GM21576 (cell line): ENCODE measurements at regions not wholly inside any gene's neighbourhood (a gene's known extent, or its start where the extent isn't known, plus 50 kb on each side); places are given as distances from the start of the nearest gene placed in this dataset.

Experiments used
- ATAC-seq: cut with Tn5 transposase; IDR thresholded peaks from one replicate; pipeline ENCODE4 v1.9.1; 2021; ENCODE audit warnings: mild to moderate bottlenecking, moderate library complexity; ENCODE audit not compliant: unreplicated experiment

DNA sequence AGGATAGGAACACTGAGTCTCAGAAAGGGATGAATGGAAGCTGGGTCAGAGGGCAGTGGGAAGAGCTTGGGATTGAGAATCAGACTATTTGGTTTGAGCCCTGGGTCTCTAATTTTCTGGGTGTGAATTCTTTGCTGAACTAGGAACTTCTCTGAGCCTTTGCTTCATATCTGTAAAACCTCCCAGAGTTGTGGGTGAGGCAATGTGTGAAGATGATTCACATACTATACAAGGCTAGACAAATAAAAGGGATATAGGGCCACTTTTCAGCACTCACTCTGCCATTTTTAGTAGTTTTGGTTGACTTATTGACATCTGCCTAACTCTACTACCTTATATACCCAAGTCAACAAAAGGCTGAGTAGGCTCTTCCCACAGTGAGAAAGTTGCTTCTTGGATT is 77.7 kb upstream of the JUN start:
- ATAC-seq: no peak

DNA sequence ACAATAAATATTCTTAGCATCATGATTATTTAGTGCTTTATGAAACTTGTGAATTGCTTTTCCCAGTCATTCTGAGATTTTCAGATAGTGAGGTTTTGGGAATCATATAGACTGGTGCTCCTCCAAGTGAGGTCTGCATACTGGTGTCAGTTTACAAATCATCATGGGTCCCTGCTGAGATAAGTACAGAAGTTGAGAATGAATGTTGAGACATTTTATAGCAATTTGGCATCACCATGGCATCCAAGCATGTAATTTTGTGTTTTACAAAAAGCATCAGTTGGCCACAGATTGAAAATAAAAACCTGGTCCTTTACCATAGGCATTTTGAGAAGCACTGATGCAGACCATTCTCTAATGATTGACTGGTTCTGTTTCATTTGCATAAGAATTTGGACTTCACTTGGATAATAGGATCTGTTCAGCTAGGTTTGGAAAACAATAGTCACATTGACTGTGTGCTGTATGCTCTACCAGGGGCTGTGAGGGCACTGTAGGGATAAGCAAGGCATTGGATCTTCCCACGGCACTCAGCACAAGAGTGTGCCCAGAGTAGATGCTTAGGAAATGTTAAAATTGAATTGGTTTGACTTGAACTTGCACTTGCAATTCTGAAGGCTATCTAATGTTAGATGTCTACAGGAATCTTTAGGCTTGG is 79.0 kb upstream of the JUN start:
- no peak for ATAC-seq

DNA sequence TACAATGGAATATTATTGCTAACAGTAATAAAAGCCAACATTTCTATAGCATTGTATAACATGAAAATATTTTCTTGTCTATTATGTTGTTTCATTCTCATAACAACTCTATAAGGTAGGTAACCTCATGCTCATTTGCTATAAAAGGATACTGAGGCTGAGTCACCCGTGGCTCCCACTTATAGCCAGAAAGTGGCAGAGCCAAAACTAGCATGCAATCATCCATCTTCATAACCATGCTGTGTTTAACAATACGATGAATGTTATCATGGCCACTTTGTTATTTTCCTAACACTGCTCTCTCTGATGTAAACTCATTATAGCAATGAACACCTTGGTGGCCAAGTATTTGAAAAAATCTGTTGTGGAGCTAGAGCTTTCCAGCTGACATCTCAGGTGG is 80.8 kb upstream of the JUN start:
- ATAC-seq: no peak

DNA sequence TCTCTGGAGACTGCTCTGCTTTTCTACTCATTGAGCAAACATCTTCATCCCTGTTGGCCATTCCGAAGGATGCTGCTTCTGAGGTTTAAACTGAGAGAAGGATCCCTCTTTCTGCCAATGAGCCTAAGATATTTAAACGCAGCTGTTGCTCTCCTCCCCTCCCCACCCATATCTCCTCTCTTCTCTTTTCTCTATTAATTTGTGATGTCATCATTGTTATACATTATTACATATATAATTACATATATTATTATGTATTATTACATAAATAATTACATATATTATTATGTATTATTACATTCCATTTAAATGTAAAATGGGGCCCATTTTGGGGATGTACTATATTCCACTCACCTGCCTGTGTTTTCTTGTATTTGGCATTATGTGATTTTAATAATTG is 82.7 kb upstream of the JUN start:
- ATAC-seq: no peak

DNA sequence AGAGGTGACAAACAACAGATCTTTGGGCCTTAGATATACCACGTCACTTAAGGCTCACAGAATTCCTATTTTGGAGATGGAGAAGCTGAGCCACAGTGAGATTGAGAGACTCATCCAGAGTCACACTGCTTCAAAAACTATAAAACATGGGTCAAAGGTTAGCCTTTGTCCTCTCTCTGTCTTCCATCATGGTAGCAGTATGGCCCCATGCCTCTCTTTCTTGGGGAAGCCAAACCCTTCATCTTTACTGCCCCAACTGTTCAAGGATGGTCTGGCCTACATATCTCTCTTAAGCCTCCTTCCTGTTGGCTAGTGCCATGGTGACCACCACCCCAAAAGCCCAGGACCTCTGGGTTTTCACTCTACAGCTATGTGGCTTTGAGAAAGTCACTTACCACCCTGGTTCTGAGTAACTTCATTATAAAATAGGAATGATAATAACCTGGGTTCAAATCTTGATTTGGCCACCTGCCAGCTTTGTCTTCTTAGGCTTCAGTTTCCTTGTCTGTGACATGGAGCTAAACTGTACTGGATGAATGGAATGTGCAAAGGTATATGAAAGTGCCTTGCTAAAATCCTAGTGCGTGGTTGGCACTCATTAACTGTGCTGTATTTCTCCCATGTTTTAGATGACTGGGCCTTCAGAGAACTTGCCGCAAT is 85.9 kb upstream of the JUN start:
- no peak for ATAC-seq

DNA sequence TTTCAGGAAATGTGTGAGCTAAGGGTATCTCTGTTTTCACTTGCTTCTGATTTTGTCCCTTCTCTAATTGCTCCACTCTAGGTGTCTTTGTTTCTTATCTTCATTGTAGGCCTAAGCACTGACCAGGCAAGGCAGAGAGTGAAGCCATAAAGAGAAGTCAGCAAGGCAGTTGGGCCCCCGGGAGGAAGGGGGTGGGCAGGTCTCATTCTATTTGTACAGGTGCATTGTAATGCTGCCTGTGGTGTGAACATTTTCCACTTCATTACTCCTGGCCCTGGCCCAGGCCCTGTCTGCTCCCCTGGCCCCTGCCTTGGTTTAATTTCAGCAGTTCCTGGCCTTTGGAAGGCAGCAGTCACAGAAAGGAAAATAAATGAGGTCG is 86.4 kb upstream of the JUN start:
- ATAC-seq: no peak

DNA sequence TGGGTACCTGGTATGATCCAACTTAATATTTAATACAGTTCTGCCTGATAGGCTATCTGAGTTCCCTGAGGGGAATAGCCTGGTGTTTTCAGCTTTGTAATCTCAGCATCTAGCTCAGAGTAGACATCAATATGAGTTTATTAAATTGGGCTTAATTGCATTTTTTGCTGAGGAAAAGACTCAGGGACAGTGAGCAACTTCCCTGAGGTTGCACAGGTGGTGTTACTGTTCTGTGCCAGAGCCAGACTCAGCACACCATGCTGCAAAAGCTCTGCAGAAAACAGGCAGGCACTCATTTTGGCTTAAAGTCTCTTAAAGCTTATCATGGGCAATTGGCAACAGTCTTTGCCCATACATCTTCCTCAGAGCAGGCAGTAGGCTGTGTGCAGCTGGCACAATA is 90.5 kb upstream of the JUN start:
- ATAC-seq: no peak

DNA sequence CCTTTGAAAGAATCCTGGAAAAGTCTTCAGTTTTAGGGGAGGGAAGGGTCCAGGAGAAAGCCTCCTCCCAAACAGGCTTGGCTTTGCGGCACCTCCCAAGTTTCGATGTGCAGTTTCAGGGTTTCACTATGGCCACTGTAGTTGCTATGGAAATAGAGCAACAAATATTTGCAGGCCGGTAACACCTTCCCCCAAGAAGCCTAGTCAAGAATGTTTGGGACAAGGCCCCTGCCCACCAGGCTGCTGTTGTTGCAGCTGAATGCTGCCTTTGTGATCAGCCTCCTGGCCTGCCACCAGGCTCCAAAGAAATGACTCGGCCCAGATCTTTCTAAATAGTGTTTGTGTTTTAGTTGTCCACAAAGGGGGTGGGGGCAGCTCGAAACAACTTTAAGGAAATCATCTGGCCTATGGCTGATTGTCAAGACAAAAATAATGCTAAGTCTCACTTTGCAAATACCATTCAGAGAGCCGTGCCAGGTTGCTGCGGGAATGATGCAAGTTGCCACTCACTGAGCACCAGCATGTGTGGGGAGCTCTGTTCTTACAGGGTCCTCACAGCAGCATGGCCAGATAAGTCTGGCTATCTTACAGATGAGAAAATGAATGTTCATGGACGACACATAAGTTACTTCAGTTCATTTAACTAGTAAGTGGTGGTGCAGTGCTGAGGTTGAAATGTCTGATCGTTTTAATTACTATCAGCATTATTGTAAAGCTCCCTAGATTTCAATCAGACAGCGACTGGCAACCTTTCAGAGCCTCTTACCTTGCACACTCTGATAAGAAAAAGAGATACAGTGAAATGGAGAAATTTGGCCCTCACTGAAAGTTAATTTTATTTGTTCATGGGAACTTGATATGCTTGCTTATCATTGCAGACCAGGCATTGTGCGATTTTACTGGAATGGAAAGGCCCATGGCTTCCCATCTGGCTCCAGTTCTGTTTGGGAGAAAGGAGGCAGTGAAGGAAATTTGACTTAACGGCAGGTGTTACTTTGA is 91.2 kb upstream of the JUN start:
- ATAC-seq: no peak

DNA sequence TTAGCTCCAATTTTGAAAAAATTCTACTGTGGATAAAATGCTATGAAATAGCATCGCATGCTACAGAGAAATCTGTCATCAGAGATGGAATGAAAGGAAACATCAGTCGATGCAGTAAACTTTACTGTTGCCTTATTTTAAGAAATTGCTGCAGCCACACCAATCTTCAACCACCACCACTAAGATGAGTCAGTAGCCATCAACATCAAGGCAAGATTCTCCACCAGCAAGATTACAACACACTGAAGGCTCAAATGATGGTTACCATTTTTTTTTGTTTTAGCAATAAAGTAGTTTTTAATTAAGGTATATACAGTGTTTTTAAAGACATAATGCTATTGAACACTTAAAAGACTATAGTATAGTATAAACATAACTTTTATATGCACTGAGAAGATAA is 95.6 kb upstream of the JUN start:
- no peak for ATAC-seq

DNA sequence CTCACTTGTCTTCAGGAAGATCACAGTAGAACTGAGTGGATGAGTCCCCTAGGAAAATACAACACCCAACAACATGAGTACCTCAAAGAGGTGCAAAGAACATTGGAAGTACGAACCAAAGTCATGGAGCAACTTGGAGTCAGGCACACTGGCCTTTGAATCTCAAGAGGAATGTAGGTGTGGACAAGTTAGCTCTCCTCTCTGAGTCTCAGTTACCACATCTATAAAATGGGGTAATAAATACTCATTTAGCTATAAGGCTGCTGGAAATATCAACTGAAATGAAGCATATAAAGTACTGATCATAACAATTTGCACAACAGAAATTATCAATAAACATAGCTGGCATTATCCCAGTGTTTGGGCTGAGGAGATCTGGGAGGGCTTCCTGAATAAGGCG is 96.7 kb upstream of the JUN start:
- no peak for ATAC-seq

DNA sequence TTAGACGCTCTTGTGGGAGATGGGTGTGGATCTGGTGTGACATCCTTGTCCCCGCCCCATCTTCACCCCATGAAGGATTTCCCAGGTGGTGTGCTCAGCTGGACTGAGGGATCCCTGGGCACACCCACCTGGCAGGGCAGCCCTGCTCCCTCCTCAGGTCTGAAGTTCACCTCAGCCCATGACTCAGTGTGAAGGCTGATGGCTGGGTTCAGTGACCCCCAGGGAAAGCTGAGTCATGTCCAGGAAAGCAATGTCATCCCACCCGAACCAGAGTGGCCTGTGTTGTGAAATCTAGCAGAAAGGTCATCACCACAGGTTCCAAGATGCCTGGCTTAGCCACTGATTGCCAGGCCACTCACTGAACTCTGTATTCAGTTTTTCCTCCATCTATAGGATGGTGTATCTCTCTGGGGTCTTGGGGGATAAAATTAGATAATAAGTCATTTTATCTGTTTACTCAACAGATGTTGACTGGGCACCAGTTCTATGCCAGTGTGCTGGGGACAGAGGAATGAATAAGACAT is 97.7 kb upstream of the JUN start:
- no peak for ATAC-seq

DNA sequence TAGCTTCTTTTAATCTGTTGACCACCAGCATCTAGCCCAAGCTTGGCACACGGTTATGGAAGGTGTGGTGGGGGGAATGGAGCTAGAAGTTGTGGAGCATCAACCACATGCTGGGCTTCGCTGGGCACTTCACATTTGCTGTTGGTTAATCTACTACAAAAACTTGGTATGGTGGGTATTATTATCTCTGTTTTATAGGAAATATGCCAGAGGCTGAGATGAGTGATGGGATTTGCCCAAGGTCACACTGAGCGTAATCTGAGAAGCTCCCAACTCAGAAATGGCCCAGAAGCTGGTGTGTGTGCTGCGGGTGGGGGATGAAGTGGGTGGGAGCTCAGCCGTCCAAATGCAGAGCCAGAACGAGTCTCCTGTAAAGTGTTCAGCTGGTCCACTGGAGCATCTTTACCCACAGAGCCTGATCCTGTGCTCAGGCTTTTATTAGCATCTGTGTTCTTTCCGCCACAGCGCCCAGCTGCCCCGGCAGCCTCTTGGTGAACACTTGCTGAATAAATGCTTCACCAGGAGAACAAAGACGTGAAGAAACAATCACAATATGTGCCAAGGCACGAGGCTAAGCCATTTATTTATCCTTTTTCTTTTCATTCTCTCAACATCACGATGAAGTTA is 98.6 kb upstream of the JUN start:
- ATAC-seq: no peak

DNA sequence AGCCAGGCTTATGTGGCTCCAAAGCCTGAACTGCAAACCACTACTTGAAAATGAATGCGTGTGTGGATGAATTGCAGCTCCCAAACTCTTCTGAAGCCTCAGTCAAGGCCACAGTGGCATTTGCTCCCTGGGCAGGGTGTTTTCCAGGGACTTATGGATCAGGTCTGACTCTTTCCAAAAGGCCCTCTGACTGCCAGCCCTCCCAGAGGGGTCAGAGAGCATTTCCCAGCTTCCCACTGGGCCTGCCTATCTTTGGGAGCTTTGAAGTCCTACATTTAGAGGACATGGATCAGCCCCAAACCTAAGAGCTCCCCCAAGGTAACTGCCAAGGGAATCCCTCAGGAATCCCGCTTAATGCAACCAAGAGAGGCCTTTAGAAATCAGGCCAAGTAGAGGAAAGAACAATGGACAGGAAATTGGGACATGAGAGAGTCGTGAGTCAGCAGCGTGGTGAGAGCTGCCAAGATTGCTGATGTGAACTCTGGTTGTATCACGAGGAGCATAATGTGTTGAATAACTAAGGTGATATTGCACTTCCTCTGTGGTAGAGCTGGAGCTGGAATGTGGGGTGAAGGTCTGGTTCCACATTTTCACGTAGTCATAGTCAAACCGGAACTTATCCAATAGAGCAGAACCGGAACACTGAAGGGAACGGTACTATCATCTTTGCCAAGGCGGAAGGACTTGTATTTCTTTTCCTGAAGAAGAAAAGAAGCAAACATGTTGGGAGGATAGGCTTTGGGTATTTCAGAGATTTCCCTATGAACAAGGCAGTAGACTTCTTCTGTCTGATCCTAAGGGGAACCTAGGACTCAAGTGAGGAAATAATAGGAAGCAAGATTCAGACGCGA is 99.4 kb upstream of the JUN start:
- ATAC-seq: no peak

DNA sequence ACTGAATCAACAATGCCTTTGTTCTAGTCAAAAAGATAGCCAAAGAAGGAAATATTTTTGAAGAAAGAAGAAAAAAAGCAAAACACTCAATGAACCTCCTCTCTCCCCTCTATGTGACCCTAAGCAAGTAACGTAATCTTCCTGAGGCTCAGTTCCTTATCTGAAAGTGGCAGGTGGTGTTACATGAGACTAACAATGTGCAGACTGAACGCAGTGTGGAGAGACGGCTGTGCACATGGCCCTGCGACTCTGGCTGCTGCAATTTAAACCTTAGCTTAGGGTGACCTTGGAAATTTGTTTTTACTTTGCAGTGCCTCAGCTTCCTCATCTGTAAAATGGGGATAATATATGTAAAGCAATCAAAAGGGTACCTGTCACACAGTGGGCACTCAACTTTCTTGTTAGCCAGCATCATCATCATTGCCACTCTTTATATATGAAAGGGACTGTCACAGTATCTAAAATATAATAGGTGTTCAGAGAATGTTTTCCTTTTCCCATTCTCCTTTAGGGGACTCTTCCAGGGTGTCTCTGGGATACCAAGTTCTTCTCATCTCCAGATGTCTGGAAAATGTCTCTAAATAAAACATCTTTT is 100.1 kb upstream of the JUN start:
- peak; percentile 83 for ATAC-seq

DNA sequence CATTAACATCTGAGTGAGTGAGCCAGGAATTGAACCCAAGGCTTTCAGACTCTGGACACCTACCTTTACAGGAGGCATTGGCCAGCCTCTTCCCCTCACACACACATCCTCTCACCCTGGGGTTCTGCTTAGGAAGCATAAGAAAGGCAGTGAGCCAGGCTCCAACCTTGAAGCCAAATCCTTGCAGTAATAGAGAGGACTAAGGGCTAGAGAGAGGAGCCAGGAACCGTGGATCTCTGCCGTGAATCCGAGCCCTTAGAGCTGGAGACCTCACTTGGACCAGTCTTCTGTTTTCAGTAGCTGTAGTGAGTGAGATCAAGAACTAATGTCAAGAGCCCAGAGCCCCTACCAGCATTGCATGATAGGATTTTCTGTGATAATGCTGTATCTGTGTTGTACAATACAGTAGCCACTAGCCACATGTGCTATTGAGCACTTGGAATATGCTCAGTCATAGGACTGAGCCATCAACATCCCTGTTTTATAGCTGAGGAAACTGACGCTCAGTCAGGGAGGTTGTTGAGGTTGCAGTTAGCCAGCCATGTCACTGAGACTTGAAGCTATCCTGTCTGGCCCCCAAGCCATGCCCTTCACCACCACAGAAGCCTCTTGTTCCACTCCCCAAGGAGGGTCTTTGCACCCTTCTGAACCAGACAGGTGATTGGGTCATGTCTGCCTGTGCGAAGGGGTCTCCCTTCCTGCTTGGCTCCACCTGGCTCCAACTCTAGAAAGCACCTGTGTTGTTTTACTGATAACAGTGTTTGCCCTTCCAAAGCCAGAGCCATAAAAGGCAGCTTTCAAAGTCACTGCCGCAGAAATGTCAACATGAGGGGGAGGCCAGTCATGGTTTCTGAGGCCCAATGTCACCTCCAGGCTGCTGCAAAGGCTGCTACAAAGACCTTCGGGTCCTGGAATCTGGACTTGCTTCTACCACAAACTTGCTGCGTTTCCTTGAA is 101.1 kb upstream of the JUN start:
- ATAC-seq: no peak

DNA sequence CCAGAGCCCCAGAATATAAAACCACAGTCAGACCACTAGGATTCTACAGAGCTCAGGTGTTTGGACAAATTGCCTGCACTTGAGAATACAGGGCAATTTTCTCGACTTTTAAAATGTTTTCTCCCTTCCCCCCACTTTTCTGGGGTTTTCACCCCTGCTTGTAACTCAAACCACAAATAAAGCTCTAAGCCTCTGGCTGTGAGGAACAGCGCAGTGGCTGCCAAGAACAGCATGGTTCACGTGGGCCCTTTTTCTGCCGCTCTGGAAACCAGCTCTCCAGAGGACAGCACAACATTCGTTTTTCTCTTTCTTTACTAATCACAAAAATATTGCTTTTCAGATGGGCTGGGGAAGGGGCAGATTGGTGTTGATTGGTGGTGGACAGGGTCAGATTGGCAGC is 102.2 kb upstream of the JUN start:
- no peak for ATAC-seq

DNA sequence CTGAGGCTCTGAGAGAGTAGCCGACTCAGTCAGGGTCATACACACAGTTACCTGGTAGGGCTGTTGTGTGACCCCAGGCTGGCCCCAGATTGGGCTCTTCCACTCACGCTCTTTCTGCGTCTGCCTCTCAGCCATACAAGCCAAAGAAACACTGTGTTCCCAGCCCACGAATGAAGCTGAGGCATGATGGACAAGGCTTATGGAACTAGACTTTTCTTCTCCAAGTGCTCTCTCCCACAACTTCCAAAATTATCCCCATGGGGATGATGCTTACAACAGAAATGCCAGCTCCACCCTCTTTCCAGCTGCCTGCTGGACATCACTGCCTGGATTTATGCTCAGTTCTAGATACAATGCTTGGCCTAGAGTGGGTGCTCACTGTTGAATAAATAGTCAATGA is 102.8 kb upstream of the JUN start:
- ATAC-seq: no peak

DNA sequence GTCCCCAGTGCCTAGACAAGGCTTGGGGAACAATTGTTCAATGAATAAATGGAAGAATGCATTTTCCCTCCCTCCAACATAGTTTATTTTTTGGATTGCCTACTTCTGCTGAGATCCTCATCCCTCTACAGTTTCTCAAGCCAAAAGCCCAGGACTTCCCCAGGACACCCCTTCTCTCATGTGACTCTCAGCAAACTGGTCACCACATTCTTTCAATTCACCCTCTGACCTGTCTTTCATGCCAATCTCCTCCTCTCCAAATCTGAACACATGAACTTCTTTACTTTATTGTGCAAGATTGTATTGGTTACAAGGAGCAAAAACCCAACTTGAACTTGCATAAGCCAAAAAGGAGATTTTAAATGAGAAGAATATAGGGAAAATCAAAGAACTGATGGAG is 103.2 kb upstream of the JUN start:
- no peak for ATAC-seq

DNA sequence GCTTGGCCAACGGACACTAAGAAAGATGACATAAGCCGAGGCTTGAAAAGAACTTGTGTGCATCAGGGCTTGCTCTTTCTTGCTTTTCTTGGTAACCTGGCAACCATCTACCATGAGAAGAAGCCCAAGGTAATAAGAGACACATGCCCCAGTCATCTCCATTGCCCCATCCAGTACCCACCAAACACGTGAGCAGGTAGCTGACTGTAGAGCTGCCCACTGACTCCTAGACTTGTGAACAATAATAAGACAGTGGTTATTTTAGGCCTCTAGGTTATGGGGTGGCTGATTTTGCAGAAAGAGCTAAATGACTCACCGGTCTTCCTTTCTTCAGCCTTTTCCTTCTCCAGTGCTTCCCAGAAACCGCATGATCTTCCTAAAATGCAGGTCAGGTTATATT is 105.0 kb upstream of the JUN start:
- no peak for ATAC-seq
